Heart left ventricle (tissue), 16 donors: ENCODE measurements at regions not wholly inside any gene's neighbourhood (a gene's known extent, or its start where the extent isn't known, plus 50 kb on each side); places are given as distances from the start of the nearest gene placed in this dataset.

Experiments used
- ATAC-seq, 4 donors: fragments of 200-7000 bp; cut with Tn5 transposase; one replicate each; pipeline ENCODE4 v1.9.1; 2020 to 2022; ENCODE audit warnings: moderate library complexity in 4 of 4, mild to moderate bottlenecking in 3 of 4, moderate number of reproducible peaks in 1 of 4
- DNase-seq, 5 donors: peaks; one replicate each; pipeline ENCODE4 v3.0.0-alpha.2; 2020
- H3K27ac ChIP-seq, 12 donors: fragments of 200-600 bp; sonication (generic) in 4 of 12; one replicate each; pipeline versions ENCODE4 v1.5.0 to v1.8.0; 2016 to 2022; ENCODE audit warnings: mild to moderate bottlenecking in 2 of 12
- H3K27me3 ChIP-seq, 9 donors: fragments of 200-600 bp; sonication (generic) in 2 of 9; one replicate each; pipeline versions ENCODE4 v1.5.1 to v1.8.0; 2016 to 2022; ENCODE audit warnings: mild to moderate bottlenecking in 3 of 9
- H3K36me3 ChIP-seq, 9 donors: fragments of 200-600 bp; sonication (generic) in 2 of 9; one replicate each; pipeline versions ENCODE4 v1.5.0 to v1.8.0; 2018 to 2022; ENCODE audit warnings: mild to moderate bottlenecking in 2 of 9
- H3K4me1 ChIP-seq, 12 donors: fragments of 200-600 bp; sonication (generic) in 4 of 12; one replicate each; pipeline versions ENCODE4 v1.5.0 to v1.8.0; 2016 to 2022; ENCODE audit warnings: mild to moderate bottlenecking in 3 of 12
- H3K4me3 ChIP-seq, 12 donors: fragments of 200-600 bp; sonication (generic) in 4 of 12; one replicate each; pipeline versions ENCODE4 v1.5.0 to v1.8.0; 2017 to 2022; ENCODE audit warnings: mild to moderate bottlenecking in 9 of 12, moderate library complexity in 4 of 12
- H3K9me3 ChIP-seq, 12 donors: fragments of 200-600 bp; sonication (generic) in 4 of 12; one replicate each; pipeline versions ENCODE4 v1.5.0 to v1.8.0; 2016 to 2022; ENCODE audit warnings: mild to moderate bottlenecking in 1 of 12
- CTCF ChIP-seq, 12 donors: fragments of 200-600 bp; sonication (generic) in 4 of 12; IDR thresholded peaks; one replicate each; pipeline versions ENCODE4 v1.5.0 to v1.8.0; 2018 to 2022; ENCODE audit warnings: antibody characterized with exemption in 12 of 12, mild to moderate bottlenecking in 5 of 12
- POLR2A ChIP-seq, 2 donors: fragments of 450-650 bp; IDR thresholded peaks; one replicate each; pipeline ENCODE4 v1.6.1; 2017; ENCODE audit warnings: antibody characterized with exemption in 2 of 2, mild to moderate bottlenecking in 2 of 2, moderate library complexity in 2 of 2
- WGBS, 4 donors: extraction: QIAGEN DNeasy Blood & Tissue Kit in 2 of 4; methylation state at CpG; one replicate each; pipeline versions ENCODE4 v1.1.5 to v1.1.7; 2013 to 2018; 5-methylcytosine and 5-hydroxymethylcytosine counted together
- intact Hi-C, 10 donors: fragments of 100-400 bp; cut with DNase I; formaldehyde crosslinking; loops; one replicate each; pipeline versions ENCODE4 v1.11.1 to v1.14.2; 2022
- donor health status: ischemic (EF 13 %, LVEDD 7.1; RV severe dilation, severe dysfunction).
- donor health status: healthy with polysubstance abuse.
- donor health status: DM: no; HTN: yes; CAD: no.
- donor health status: DM: no; HTN: no; CAD: no.
- donor health status: ischemic (EF 25% LVEDD 6.9; RV normal size, moderate dysfunction).
- donor health status: ischemic (EF 25% LVEDD 5.7; RV mildly dilated, moderate dysfunction).
- donor health status: healthy.
- donor health status: DM: yes; HTN: yes; CAD: no.
- donor health status: ischemic (EF 35%, LVEDD 5.7; RV mildly dilated, moderate dysfunction).
- donor health status: nonischemic (EF 11% LVEDD 7.7; RV severe dilation, severe dysfunction).
- donor health status: DM: yes; HTN: yes; CAD: no.
- donor health status: PGD.
- donor health status: ischemic (EF 29% LVEDD 5.4; RV normal size, mild dysfunction).
- donor health status: nonischemic (EF 23%, LVEDD 6.1; RV moderate dilation, normal function).

- ATAC-seq = no peak
- WGBS, 4 donors = 87 to 94% (median 90%) methylated on average over 2 of the region's 2 CpGs
- no peaks in the 10 kb centered on the region for H3K36me3 ChIP-seq
Measured at GRCh38 chr21:29246614-29247013, 52.1 kb upstream of the BACH1 start.

GRCh38 chr21:29248124-29248523 lies 50.6 kb upstream of the BACH1 start:
- H3K4me3 ChIP-seq = no peak overlapping the region
- ATAC-seq (no peak), DNase-seq (no peak)
- 30 to 44% (median 31%) methylated on average over 1 of the region's 1 CpG for WGBS, 4 donors
- H3K27me3 ChIP-seq = no peaks in the 10 kb centered on the region
- intact Hi-C loops = no loop called here
- TF ChIP-seq POLR2A (IDR thresholded peaks at IDR 0.05) (no peak), CTCF (IDR thresholded peaks at IDR 0.05) (no peak)
- H3K4me1 ChIP-seq = peaks cover 0 to 34% (median 0%) of the 10 kb centered on the region in 12 donors
- H3K27ac ChIP-seq = peak overlapping the region in 1 of 12 donors; percentile 74
- peaks cover 0 to 3% (median under 1%) of the 10 kb centered on the region in 12 donors for H3K9me3 ChIP-seq
- H3K36me3 ChIP-seq = no peaks in the 10 kb centered on the region

More at GRCh38 chr21:29246614-29247013, 52.1 kb upstream of the BACH1 start:
- H3K27me3 ChIP-seq = no peaks in the 10 kb centered on the region
- TF ChIP-seq POLR2A (IDR thresholded peaks at IDR 0.05) (no peak), CTCF (IDR thresholded peaks at IDR 0.05) (no peak)
- no peak for DNase-seq
- no peak overlapping the region for H3K4me3 ChIP-seq
- H3K4me1 ChIP-seq = peaks cover 0 to 34% (median 0%) of the 10 kb centered on the region in 12 donors
- intact Hi-C loops = no loop called here
- H3K9me3 ChIP-seq = peaks cover 0 to 2% (median 0%) of the 10 kb centered on the region in 12 donors
- H3K27ac ChIP-seq = no peak overlapping the region
